Ovary (tissue), 7 donors: ENCODE measurements at regions not wholly inside any gene's neighbourhood (a gene's known extent, or its start where the extent isn't known, plus 50 kb on each side); places are given as distances from the start of the nearest gene placed in this dataset.

Experiments
- DNase-seq, 5 donors: peaks; one replicate each; pipeline ENCODE4 v3.0.0-alpha.2; 2019 to 2020
- H3K27ac ChIP-seq, 2 donors: fragments of 200-600 bp; one replicate each; pipeline versions ENCODE4 v1.5.1 to v1.8.0; 2019 to 2022
- H3K27me3 ChIP-seq: fragments of 200-600 bp; one replicate; pipeline ENCODE4 v1.8.0; 2022
- H3K36me3 ChIP-seq: fragments of 200-600 bp; sonication (generic); one replicate; pipeline ENCODE4 v1.5.1; 2019
- H3K4me1 ChIP-seq: one replicate; pipeline ENCODE4 v1.8.1; 2013; ENCODE audit warnings: mild to moderate bottlenecking, moderate library complexity; ENCODE audit not compliant: insufficient read depth
- H3K4me3 ChIP-seq: fragments of 200-600 bp; sonication (generic); one replicate; pipeline ENCODE4 v1.5.1; 2017
- H3K9me3 ChIP-seq, 2 donors: fragments of 200-600 bp in 1 of 2; sonication (generic) in 1 of 2; one replicate each; pipeline versions ENCODE4 v1.5.1 to v1.8.1; 2013 to 2019; ENCODE audit warnings: mild to moderate bottlenecking in 1 of 2, moderate library complexity in 1 of 2
- CTCF ChIP-seq, 3 donors: fragments of 450-650 bp in 2 of 3; fragments of 200-600 bp in 1 of 3; IDR thresholded peaks; one replicate each; pipeline versions ENCODE4 v1.5.1 to v1.8.0; 2016 to 2022; ENCODE audit warnings: antibody characterized with exemption in 3 of 3, mild to moderate bottlenecking in 1 of 3
- EP300 ChIP-seq: sonication (generic); formaldehyde crosslinking; IDR thresholded peaks from one replicate; pipeline ENCODE4 v1.6.1; 2017; ENCODE audit warnings: antibody characterized with exemption
- POLR2A ChIP-seq: fragments of 450-650 bp; IDR thresholded peaks from one replicate; pipeline ENCODE4 v1.6.1; 2017; ENCODE audit warnings: antibody characterized with exemption, mild to moderate bottlenecking, moderate library complexity
- WGBS, 3 donors: extraction: QIAGEN DNeasy Blood & Tissue Kit in 1 of 3; methylation state at CpG; one replicate each; pipeline versions ENCODE4 v1.1.5 to v1.1.7; 2013 to 2017; 5-methylcytosine and 5-hydroxymethylcytosine counted together
- intact Hi-C, 4 donors: fragments of 100-400 bp; cut with DNase I; formaldehyde crosslinking; loops; one replicate each; pipeline versions ENCODE4 v1.11.0 to v1.15.1; 2022 to 2023
- donor health status: DM: no; HTN: no; CAD: no; lungs with moderate emphysema.
- donor health status: DM: no; HTN: no; CAD: no.
- donor health status: Bipolar disorder and iron deficiency.
- donor health status: DM: no; HTN: no; CAD: no.
- donor health status: DM: yes; HTN: yes; CAD: no.

DNA sequence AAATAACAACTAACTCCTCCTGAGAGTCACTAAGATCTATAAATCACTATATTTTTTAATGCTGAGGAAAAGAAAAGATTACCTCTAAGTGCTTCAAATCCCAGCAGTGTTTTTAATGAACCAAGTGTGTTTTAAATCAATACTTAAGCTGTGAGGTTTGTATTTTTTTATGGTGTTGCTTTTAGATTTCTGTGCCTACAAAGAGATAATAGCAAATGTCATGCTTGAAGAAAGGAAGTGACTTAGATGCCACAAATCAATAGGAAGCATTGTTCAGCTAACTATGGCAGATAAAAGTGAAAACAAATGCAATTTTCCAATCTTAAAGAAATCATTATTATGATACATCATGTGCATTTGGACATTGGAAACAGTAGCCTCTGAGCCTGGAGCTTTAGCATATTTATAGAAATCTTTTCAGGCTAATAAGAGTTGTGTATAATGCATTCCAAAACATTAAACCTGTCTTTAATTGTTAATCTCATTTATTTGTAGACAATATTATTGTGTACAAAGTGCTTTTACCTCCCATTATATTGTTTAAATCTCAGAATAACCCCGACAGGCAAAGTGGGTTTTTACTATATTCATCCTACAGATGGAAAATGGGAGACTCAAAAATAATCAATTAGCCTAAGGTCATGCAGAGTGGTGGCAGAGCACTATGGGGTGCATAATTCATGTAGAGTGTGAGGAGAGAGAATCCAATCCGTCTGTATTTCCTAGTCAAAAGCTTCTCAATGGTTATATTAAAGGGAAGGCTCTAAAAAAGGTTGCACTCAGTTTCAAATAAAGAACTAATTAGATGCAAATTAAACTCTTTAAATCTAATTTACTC lies 486.2 kb downstream of the NAV3 start:
- H3K36me3 ChIP-seq, result no peaks in the 10 kb centered on the region
- H3K4me3 ChIP-seq, result no peak overlapping the region
- no peaks in the 10 kb centered on the region for H3K4me1 ChIP-seq
- no peaks in the 10 kb centered on the region for H3K9me3 ChIP-seq
- intact Hi-C loops, result no loop called here
- no peaks in the 10 kb centered on the region for H3K27me3 ChIP-seq
- 80 to 85% (median 80%) methylated on average over 2 of the region's 2 CpGs for WGBS, 3 donors
- TF ChIP-seq EP300 (no peak), CTCF (IDR thresholded peaks at IDR 0.05) (no peak), POLR2A (no peak)
- no peak overlapping the region for H3K27ac ChIP-seq
- no peak for DNase-seq

GRCh38 chr12:78321696-78322095 lies 491.0 kb downstream of the NAV3 start:
- DNase-seq, result no peak
- H3K9me3 ChIP-seq, result no peaks in the 10 kb centered on the region
- WGBS, 3 donors, result 92 to 96% (median 95%) methylated on average over 2 of the region's 2 CpGs
- H3K27ac ChIP-seq, result no peak overlapping the region
- intact Hi-C loops, result no loop called here
- no peak for TF ChIP-seq POLR2A
- TF ChIP-seq CTCF (IDR thresholded peaks at IDR 0.05), result no peak
- no peak for TF ChIP-seq EP300
- no peaks in the 10 kb centered on the region for H3K27me3 ChIP-seq
- no peak overlapping the region for H3K4me3 ChIP-seq
- no peaks in the 10 kb centered on the region for H3K36me3 ChIP-seq
- no peaks in the 10 kb centered on the region for H3K4me1 ChIP-seq

GRCh38 chr12:78323226-78323625 lies 492.5 kb downstream of the NAV3 start:
- DNase-seq, result no peak
- Histone ChIP-seq H3K27ac (no peak overlapping the region), H3K9me3 (no peaks in the 10 kb centered on the region), H3K4me1 (no peaks in the 10 kb centered on the region), H3K27me3 (no peaks in the 10 kb centered on the region), H3K4me3 (no peak overlapping the region), H3K36me3 (no peaks in the 10 kb centered on the region)
- intact Hi-C loops, result no loop called here
- no peak for TF ChIP-seq CTCF (IDR thresholded peaks at IDR 0.05)
- no peak for TF ChIP-seq EP300
- no peak for TF ChIP-seq POLR2A

DNA sequence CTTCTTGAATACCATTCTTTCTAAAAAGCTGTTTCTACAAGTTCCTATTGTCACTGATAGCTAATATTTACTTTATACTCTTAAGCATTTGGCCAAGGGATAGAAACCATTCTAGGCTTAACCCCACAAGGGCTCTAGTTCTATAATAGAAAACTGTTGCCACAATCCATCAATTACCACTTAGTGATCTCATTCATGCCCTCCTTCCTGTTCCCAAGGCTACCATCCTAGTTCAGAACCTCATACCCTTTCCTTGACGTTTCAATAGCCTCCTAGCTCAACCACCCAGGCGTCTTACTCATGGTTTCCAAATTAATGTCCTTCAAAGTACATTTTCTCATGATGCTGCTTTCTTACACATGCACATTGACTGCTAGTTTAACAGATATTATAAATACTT lies 493.5 kb downstream of the NAV3 start:
- H3K4me3 ChIP-seq, result no peak overlapping the region
- TF ChIP-seq POLR2A, result no peak
- TF ChIP-seq CTCF (IDR thresholded peaks at IDR 0.05), result no peak
- TF ChIP-seq EP300, result no peak
- no peak overlapping the region for H3K27ac ChIP-seq
- 77 to 83% (median 82%) methylated on average over 2 of the region's 2 CpGs for WGBS, 3 donors
- no peaks in the 10 kb centered on the region for H3K9me3 ChIP-seq
- DNase-seq, result no peak
- H3K36me3 ChIP-seq, result no peaks in the 10 kb centered on the region
- no peaks in the 10 kb centered on the region for H3K4me1 ChIP-seq
- no peaks in the 10 kb centered on the region for H3K27me3 ChIP-seq
- intact Hi-C loops, result no loop called here
